Endothelial cell of hepatic sinusoid (primary cell): ENCODE measurements at regions not wholly inside any gene's neighbourhood (a gene's known extent, or its start where the extent isn't known, plus 50 kb on each side); places are given as distances from the start of the nearest gene placed in this dataset.

Experiments used
- in situ Hi-C: cut with HindIII; loops from 2 replicates; pipeline ENCODE4 v1.10.0; 2017; ENCODE audit warnings: low sequenced_read_pairs

- in situ Hi-C loops = no loop called here
Measured at GRCh38 chr12:126144603-126145002, 1079.4 kb downstream of the AACS start.

- in situ Hi-C loops = no loop called here
Measured at GRCh38 chr12:126147321-126147720, 1082.1 kb downstream of the AACS start.

GRCh38 chr12:126156806-126157574, 1091.8 kb downstream of the AACS start:
- in situ Hi-C loops = no loop called here

GRCh38 chr12:126157575-126157966, 1092.3 kb downstream of the AACS start:
- in situ Hi-C loops = no loop called here

GRCh38 chr12:126159139-126159538, 1093.9 kb downstream of the AACS start:
- in situ Hi-C loops = no loop called here

GRCh38 chr12:126160912-126161311, 1095.7 kb downstream of the AACS start:
- in situ Hi-C loops = no loop called here

GRCh38 chr12:126163984-126164383, 1098.7 kb downstream of the AACS start:
- in situ Hi-C loops = no loop called here

- in situ Hi-C loops = no loop called here
Measured at GRCh38 chr12:126171937-126172559, 1106.8 kb downstream of the AACS start.

- in situ Hi-C loops = no loop called here
Measured at GRCh38 chr12:126182619-126183236, 1117.5 kb downstream of the AACS start.

- in situ Hi-C loops = no loop called here
Measured at GRCh38 chr12:126185025-126185424, 1119.8 kb downstream of the AACS start.

- in situ Hi-C loops = no loop called here
Measured at GRCh38 chr12:126189856-126190255, 1124.6 kb downstream of the AACS start.

GRCh38 chr12:126191031-126191891, 1126.0 kb downstream of the AACS start:
- in situ Hi-C loops = no loop called here

GRCh38 chr12:126191949-126192348, 1126.7 kb downstream of the AACS start:
- in situ Hi-C loops = no loop called here

- in situ Hi-C loops = no loop called here
Measured at GRCh38 chr12:126193190-126193589, 1128.0 kb downstream of the AACS start.

- in situ Hi-C loops = no loop called here
Measured at GRCh38 chr12:126196263-126196662, 1131.0 kb downstream of the AACS start.

GRCh38 chr12:126198516-126198915, 1133.3 kb downstream of the AACS start:
- in situ Hi-C loops = no loop called here

- in situ Hi-C loops = no loop called here
Measured at GRCh38 chr12:126198966-126199692, 1133.9 kb downstream of the AACS start.

GRCh38 chr12:126201981-126202537, 1136.8 kb downstream of the AACS start:
- in situ Hi-C loops = no loop called here

- in situ Hi-C loops = no loop called here
Measured at GRCh38 chr12:126204326-126204725, 1139.1 kb downstream of the AACS start.

- in situ Hi-C loops = no loop called here
Measured at GRCh38 chr12:126210026-126210425, 1144.8 kb downstream of the AACS start.
